Epithelial cell of proximal tubule (primary cell): ENCODE measurements at regions not wholly inside any gene's neighbourhood (a gene's known extent, or its start where the extent isn't known, plus 50 kb on each side); places are given as distances from the start of the nearest gene placed in this dataset.

Experiments
- DNase-seq: peaks from one replicate; pipeline ENCODE4 v3.0.0-alpha.2; 2011; ENCODE audit warnings: low read depth
- H3K4me3 ChIP-seq: 2 replicates; pipeline ENCODE4 v1.5.1; 2011; ENCODE audit warnings: low read depth, mild to moderate bottlenecking, low read length
- CTCF ChIP-seq: conservative IDR thresholded peaks from 2 replicates; pipeline ENCODE4 v1.5.1; 2012; ENCODE audit warnings: low read depth, mild to moderate bottlenecking, low read length

GRCh38 chr2:175557810-175558377, 376.4 kb upstream of the ATP5MC3 start:
- no peak for TF ChIP-seq CTCF
- DNase-seq, result no peak
- no peak overlapping the region for H3K4me3 ChIP-seq

GRCh38 chr2:175553910-175554309, 372.4 kb upstream of the ATP5MC3 start:
- no peak overlapping the region for H3K4me3 ChIP-seq
- DNase-seq, result no peak
- no peak for TF ChIP-seq CTCF

- DNase-seq, result no peak
- TF ChIP-seq CTCF, result no peak
- no peak overlapping the region for H3K4me3 ChIP-seq
These were observed 371.4 kb upstream of the ATP5MC3 start for GRCh38 chr2:175552902-175553301.

GRCh38 chr2:175540421-175540820, 358.9 kb upstream of the ATP5MC3 start:
- no peak for TF ChIP-seq CTCF
- no peak for DNase-seq
- no peak overlapping the region for H3K4me3 ChIP-seq

- DNase-seq, result no peak
- H3K4me3 ChIP-seq, result no peak overlapping the region
- TF ChIP-seq CTCF, result no peak
These were observed 357.6 kb upstream of the ATP5MC3 start for GRCh38 chr2:175539122-175539521.

GRCh38 chr2:175536059-175536458, 354.5 kb upstream of the ATP5MC3 start:
- no peak overlapping the region for H3K4me3 ChIP-seq
- TF ChIP-seq CTCF, result no peak
- DNase-seq, result no peak

- no peak for TF ChIP-seq CTCF
- no peak overlapping the region for H3K4me3 ChIP-seq
- DNase-seq, result no peak
These were observed 354.1 kb upstream of the ATP5MC3 start for GRCh38 chr2:175535631-175536030.
